DOHH2 (cell line): ENCODE measurements at regions not wholly inside any gene's neighbourhood (a gene's known extent, or its start where the extent isn't known, plus 50 kb on each side); places are given as distances from the start of the nearest gene placed in this dataset.
"Not testable (repeated sequence)": the region's sequence is repeated elsewhere in the genome, so short reads cannot be mapped to it uniquely, and the experiment has no call there.

Experiments used
- H3F3A ChIP-seq: fragments of 200-600 bp; sonication (generic), shearing (Covaris generic); 2 replicates; pipeline ENCODE4 v1.6.0; 2016; ENCODE audit warnings: antibody characterized with exemption, mild to moderate bottlenecking; ENCODE audit not compliant: control insufficient read depth, insufficient read depth
- H3K27ac ChIP-seq: fragments of 200-600 bp; sonication (generic); 2 replicates; pipeline ENCODE4 v1.5.1; 2014; ENCODE audit warnings: low read depth, mild to moderate bottlenecking, low read length, moderate library complexity
- H3K27me3 ChIP-seq: fragments of 200-600 bp; sonication (generic); 2 replicates; pipeline ENCODE4 v1.6.1; 2014; ENCODE audit warnings: mild to moderate bottlenecking, low read length, mixed read lengths; ENCODE audit not compliant: control insufficient read depth
- H3K36me3 ChIP-seq: fragments of 200-600 bp; sonication (generic); 2 replicates; pipeline ENCODE4 v1.6.1; 2014; ENCODE audit warnings: mild to moderate bottlenecking, low read length, moderate library complexity, mixed read lengths; ENCODE audit not compliant: control insufficient read depth
- H3K4me1 ChIP-seq: fragments of 200-600 bp; sonication (generic); 2 replicates; pipeline ENCODE4 v1.6.1; 2014; ENCODE audit warnings: mild to moderate bottlenecking, low read length, mixed read lengths; ENCODE audit not compliant: control insufficient read depth
- H3K4me2 ChIP-seq: fragments of 200-600 bp; sonication (generic); 2 replicates; pipeline ENCODE4 v1.6.0; 2014; ENCODE audit warnings: mild to moderate bottlenecking, low read length, moderate library complexity
- H3K4me3 ChIP-seq: fragments of 200-600 bp; sonication (generic); 2 replicates; pipeline ENCODE4 v1.5.1; 2014; ENCODE audit warnings: mild to moderate bottlenecking, low read length, mixed read lengths
- H3K79me2 ChIP-seq: fragments of 200-600 bp; sonication (generic); 2 replicates; pipeline ENCODE4 v1.6.1; 2014; ENCODE audit warnings: mild to moderate bottlenecking, low read length, mixed read lengths; ENCODE audit not compliant: control insufficient read depth
- H3K9me2 ChIP-seq: fragments of 200-600 bp; sonication (generic); replicated peaks from 2 replicates; pipeline ENCODE4 v1.6.1; 2014; ENCODE audit warnings: mild to moderate bottlenecking, low read length, mixed read lengths; ENCODE audit not compliant: control insufficient read depth
- H3K9me3 ChIP-seq: fragments of 200-600 bp; sonication (generic); 2 replicates; pipeline ENCODE4 v1.6.1; 2014; ENCODE audit warnings: antibody characterized with exemption, low read length, mixed read lengths; ENCODE audit not compliant: control insufficient read depth, insufficient read depth
- H4K20me1 ChIP-seq: fragments of 200-600 bp; sonication (generic); 2 replicates; pipeline ENCODE4 v1.6.0; 2014; ENCODE audit warnings: low read depth, mild to moderate bottlenecking, antibody characterized with exemption, low read length, moderate library complexity; ENCODE audit not compliant: control insufficient read depth, insufficient read depth
- CTCF ChIP-seq: fragments of 200-600 bp; sonication (generic); IDR thresholded peaks from one replicate; pipeline ENCODE4 v1.5.1; 2014; ENCODE audit warnings: antibody characterized with exemption, mild to moderate bottlenecking, low read depth, low read length; ENCODE audit not compliant: poor library complexity, severe bottlenecking
- EZH2phosphoT487 ChIP-seq: fragments of 200-600 bp; sonication (generic); IDR thresholded peaks from 2 replicates; pipeline ENCODE4 v1.6.1; 2017; ENCODE audit warnings: borderline replicate concordance, mild to moderate bottlenecking, antibody characterized with exemption, low read length, moderate library complexity, mixed read lengths

- Histone ChIP-seq H3K4me2 (no peak overlapping the region), H3K79me2 (no peaks in the 10 kb centered on the region), H3F3A (no peaks in the 10 kb centered on the region), H3K9me2 (no peaks in the 10 kb centered on the region), H3K27ac (no peak overlapping the region), H4K20me1 (no peaks in the 10 kb centered on the region), H3K27me3 (no peaks in the 10 kb centered on the region), H3K36me3 (no peaks in the 10 kb centered on the region), H3K9me3 (no peaks in the 10 kb centered on the region), H3K4me3 (no peak overlapping the region), H3K4me1 (no peaks in the 10 kb centered on the region)
- TF ChIP-seq EZH2phosphoT487 (no peak), CTCF (no peak)
Measured at GRCh38 chrX:130561930-130562329, 160.1 kb downstream of the RBMX2 start.

- Histone ChIP-seq H4K20me1 (no peaks in the 10 kb centered on the region), H3F3A (no peaks in the 10 kb centered on the region), H3K4me1 (no peaks in the 10 kb centered on the region), H3K4me2 (no peak overlapping the region), H3K36me3 (no peaks in the 10 kb centered on the region), H3K27ac (no peak overlapping the region), H3K9me3 (no peaks in the 10 kb centered on the region), H3K4me3 (no peak overlapping the region), H3K79me2 (no peaks in the 10 kb centered on the region), H3K27me3 (no peaks in the 10 kb centered on the region), H3K9me2 (no peaks in the 10 kb centered on the region)
- TF ChIP-seq EZH2phosphoT487, result no peak
- no peak for TF ChIP-seq CTCF
Measured at GRCh38 chrX:130563476-130563875, 161.7 kb downstream of the RBMX2 start.

- H4K20me1 ChIP-seq, result no peaks in the 10 kb centered on the region
- H3K9me2 ChIP-seq, result no peaks in the 10 kb centered on the region
- H3K36me3 ChIP-seq, result no peaks in the 10 kb centered on the region
- H3K27ac ChIP-seq, result no peak overlapping the region
- H3K4me3 ChIP-seq, result no peak overlapping the region
- H3K79me2 ChIP-seq, result no peaks in the 10 kb centered on the region
- H3K4me2 ChIP-seq, result no peak overlapping the region
- no peaks in the 10 kb centered on the region for H3F3A ChIP-seq
- H3K27me3 ChIP-seq, result no peaks in the 10 kb centered on the region
- no peak for TF ChIP-seq CTCF
- TF ChIP-seq EZH2phosphoT487, result no peak
- no peaks in the 10 kb centered on the region for H3K9me3 ChIP-seq
- H3K4me1 ChIP-seq, result no peaks in the 10 kb centered on the region
Measured at GRCh38 chrX:130566028-130566683, 164.4 kb downstream of the RBMX2 start.

- H3K36me3 ChIP-seq, H3K4me1 ChIP-seq, H3K79me2 ChIP-seq, H3F3A ChIP-seq, H3K27me3 ChIP-seq, H3K9me3 ChIP-seq, H3K4me3 ChIP-seq, H3K9me2 ChIP-seq, H3K4me2 ChIP-seq, H4K20me1 ChIP-seq, H3K27ac ChIP-seq: not testable (repeated sequence)
Measured at GRCh38 chrX:130573030-130573429, 171.2 kb downstream of the RBMX2 start.
